ENCODE measurements at regions not wholly inside any gene's neighbourhood (a gene's known extent, or its start where the extent isn't known, plus 50 kb on each side); places are given as distances from the start of the nearest gene placed in this dataset.

GRCh38 chr2:33859811-33860461 is 260.8 kb upstream of the FAM98A start:
- Mint-ChIP-seq H3K9me3 (peaks cover 4% of the 10 kb centered on the region), H3K4me3 (peak overlapping the region in 1 of 3 experiments; percentile 22), H3K27ac (peak overlapping the region in 2 of 3 experiments; percentile 12 to 47), H3K27me3 (ENCODE audit: low read depth) (peaks cover 3% of the 10 kb centered on the region), H3K36me3 (ENCODE audit: low read depth) (no peaks in the 10 kb centered on the region), H3K4me1 (peaks cover 5% of the 10 kb centered on the region)
- TF ChIP-seq, protein P1, sequence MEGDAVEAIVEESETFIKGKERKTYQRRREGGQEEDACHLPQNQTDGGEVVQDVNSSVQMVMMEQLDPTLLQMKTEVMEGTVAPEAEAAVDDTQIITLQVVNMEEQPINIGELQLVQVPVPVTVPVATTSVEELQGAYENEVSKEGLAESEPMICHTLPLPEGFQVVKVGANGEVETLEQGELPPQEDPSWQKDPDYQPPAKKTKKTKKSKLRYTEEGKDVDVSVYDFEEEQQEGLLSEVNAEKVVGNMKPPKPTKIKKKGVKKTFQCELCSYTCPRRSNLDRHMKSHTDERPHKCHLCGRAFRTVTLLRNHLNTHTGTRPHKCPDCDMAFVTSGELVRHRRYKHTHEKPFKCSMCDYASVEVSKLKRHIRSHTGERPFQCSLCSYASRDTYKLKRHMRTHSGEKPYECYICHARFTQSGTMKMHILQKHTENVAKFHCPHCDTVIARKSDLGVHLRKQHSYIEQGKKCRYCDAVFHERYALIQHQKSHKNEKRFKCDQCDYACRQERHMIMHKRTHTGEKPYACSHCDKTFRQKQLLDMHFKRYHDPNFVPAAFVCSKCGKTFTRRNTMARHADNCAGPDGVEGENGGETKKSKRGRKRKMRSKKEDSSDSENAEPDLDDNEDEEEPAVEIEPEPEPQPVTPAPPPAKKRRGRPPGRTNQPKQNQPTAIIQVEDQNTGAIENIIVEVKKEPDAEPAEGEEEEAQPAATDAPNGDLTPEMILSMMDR (IDR thresholded peaks at IDR 0.05; ENCODE audit: unreplicated experiment in 3 of 3) = no peak

DNA sequence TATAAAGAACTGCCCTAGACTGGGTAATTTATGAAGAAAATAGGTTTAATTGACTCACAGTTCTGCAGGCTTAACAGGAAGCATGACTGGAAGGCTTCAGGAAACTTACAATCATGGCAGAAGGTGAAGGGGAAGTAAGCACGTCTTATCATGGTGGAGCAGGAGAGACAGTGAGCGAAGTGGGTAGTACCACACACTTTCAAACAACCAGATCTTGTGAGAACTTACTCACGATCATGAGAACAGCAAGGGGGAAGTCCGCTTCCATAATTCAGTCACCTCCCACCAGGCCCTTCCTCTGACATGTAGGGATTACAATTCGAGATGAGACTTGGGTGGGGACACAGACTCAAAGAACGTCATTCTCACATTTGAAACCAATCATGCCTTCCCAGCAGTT is 260.1 kb upstream of the FAM98A start:
- Mint-ChIP-seq H3K27ac (no peak overlapping the region), H3K27me3 (ENCODE audit: low read depth) (peaks cover 3% of the 10 kb centered on the region), H3K4me3 (no peak overlapping the region), H3K36me3 (ENCODE audit: low read depth) (no peaks in the 10 kb centered on the region), H3K4me1 (peaks cover 5% of the 10 kb centered on the region), H3K9me3 (peaks cover 7% of the 10 kb centered on the region)
- TF ChIP-seq, protein P1 (IDR thresholded peaks at IDR 0.05; ENCODE audit: unreplicated experiment in 3 of 3) = no peak

DNA sequence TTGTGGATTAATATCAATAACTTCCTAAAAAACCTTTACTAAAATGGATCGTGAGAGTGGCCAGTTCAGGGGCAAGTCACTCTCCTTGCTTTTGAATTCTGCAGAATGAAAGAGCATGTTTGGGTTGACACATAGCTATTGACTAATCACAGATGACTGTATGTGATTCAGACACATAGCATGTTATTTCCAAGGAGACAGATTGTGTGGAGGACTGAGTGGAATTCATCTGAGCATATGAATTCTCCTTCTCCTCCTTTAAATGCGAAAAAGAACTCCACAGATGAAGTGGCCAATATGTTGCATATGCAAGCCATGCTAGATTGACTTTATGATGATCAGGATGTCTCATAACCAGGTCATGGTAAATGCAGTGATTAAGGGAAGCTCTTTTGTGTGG is 249.4 kb upstream of the FAM98A start:
- H3K27ac Mint-ChIP-seq = no peak overlapping the region
- peaks cover 21% of the 10 kb centered on the region for H3K9me3 Mint-ChIP-seq
- no peaks in the 10 kb centered on the region for H3K27me3 Mint-ChIP-seq (ENCODE audit: low read depth)
- H3K36me3 Mint-ChIP-seq (ENCODE audit: low read depth) = no peaks in the 10 kb centered on the region
- TF ChIP-seq, protein P1 (IDR thresholded peaks at IDR 0.05; ENCODE audit: unreplicated experiment in 3 of 3) = no peak
- H3K4me1 Mint-ChIP-seq = no peaks in the 10 kb centered on the region
- no peak overlapping the region for H3K4me3 Mint-ChIP-seq

GRCh38 chr2:33839791-33840190 is 240.7 kb upstream of the FAM98A start:
- Mint-ChIP-seq H3K4me1 (no peaks in the 10 kb centered on the region), H3K27ac (no peak overlapping the region), H3K36me3 (ENCODE audit: low read depth) (no peaks in the 10 kb centered on the region), H3K27me3 (ENCODE audit: low read depth) (no peaks in the 10 kb centered on the region), H3K4me3 (no peak overlapping the region), H3K9me3 (no peaks in the 10 kb centered on the region)
- TF ChIP-seq, protein P1 (IDR thresholded peaks at IDR 0.05; ENCODE audit: unreplicated experiment in 3 of 3) = no peak

DNA sequence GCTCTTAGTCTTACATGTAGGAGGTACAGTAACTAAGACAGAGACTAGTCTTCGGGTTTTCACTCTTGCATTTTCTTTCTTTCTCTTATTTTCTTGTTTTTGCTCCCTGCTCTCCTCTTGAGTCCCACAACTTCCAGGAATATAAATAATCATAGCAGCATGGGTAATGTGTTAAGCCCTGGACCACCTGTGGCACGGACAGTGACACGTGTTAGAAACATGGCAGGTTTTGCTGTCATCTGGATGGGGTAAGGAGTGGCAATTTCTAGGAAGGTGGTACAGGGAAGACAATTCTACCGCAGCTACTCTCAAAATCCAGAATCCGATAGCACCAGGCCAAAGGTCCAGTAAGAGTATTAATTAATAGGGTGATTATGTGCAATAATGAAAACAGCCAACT is 237.5 kb upstream of the FAM98A start:
- no peak overlapping the region for H3K4me3 Mint-ChIP-seq
- H3K27ac Mint-ChIP-seq = no peak overlapping the region
- H3K9me3 Mint-ChIP-seq = no peaks in the 10 kb centered on the region
- no peaks in the 10 kb centered on the region for H3K4me1 Mint-ChIP-seq
- no peaks in the 10 kb centered on the region for H3K27me3 Mint-ChIP-seq (ENCODE audit: low read depth)
- no peaks in the 10 kb centered on the region for H3K36me3 Mint-ChIP-seq (ENCODE audit: low read depth)
- TF ChIP-seq, protein P1 (IDR thresholded peaks at IDR 0.05; ENCODE audit: unreplicated experiment in 3 of 3) = no peak

DNA sequence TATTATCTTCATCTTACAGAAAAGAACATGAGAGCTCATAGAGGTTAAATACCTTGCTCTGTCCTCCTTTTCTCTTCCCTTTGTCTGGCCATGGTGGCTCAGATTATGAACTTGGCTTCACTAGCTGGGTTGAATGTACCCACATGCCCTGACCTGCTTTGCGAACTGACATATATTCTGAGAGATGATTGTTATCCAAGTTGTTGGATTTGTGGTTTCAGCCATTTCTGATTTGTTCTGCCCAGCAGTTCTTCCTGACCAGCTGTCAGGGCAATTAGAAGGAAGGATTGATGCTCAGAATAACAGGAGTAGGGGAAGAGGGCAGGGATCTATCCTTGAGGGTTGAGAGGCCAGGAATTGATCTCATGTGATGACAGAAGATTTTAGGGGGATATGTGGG is 236.8 kb upstream of the FAM98A start:
- TF ChIP-seq, protein P1 (IDR thresholded peaks at IDR 0.05; ENCODE audit: unreplicated experiment in 3 of 3) = no peak

More for the DNA sequence above, 236.8 kb upstream of the FAM98A start:
- H3K27ac Mint-ChIP-seq = no peak overlapping the region
- no peaks in the 10 kb centered on the region for H3K4me1 Mint-ChIP-seq
- no peaks in the 10 kb centered on the region for H3K36me3 Mint-ChIP-seq (ENCODE audit: low read depth)
- no peaks in the 10 kb centered on the region for H3K9me3 Mint-ChIP-seq
- no peak overlapping the region for H3K4me3 Mint-ChIP-seq
- no peaks in the 10 kb centered on the region for H3K27me3 Mint-ChIP-seq (ENCODE audit: low read depth)

Data from nephron (organoid).